ENCODE measurements at regions not wholly inside any gene's neighbourhood (a gene's known extent, or its start where the extent isn't known, plus 50 kb on each side); places are given as distances from the start of the nearest gene placed in this dataset.
"Not testable (repeated sequence)": the region's sequence is repeated elsewhere in the genome, so short reads cannot be mapped to it uniquely, and the experiment has no call there.

DNA sequence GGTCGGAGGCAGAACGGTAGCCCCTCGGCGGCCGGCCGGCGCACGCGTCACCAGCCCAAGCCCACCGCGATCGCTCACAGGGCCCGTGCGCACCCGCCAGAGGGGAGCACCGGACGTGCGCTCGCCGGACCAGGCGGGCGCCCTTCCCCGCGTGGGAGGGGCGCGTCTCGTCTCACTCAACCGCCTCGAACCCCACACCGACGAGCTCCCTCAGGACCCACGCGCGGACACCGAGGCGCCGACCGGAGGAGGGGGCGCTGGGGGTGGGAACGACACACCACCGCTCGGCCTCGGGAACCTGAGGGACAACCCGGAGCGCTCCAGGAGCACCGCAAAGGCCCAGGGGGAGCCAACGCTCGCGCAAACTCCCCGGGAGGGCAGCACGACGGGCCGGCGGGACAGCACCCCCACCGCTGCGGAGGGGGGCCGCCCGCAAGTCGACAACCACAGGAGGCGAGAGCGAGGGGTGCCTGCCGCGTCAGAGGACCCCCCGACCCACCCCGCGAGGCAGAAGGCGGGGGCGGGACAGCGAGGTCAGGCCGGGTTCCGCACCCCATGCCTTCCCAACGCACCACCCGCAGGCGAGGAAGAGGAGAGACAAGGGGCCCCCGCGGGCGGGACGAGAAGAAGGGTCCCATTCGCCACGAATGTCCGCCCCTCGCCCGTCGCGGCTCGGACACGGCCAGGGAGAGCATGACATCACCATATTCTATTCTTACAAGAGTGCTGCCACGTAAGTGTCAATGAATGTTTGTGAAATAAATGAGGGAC lies 512.7 kb upstream of the ZNF337 start:
- Mint-ChIP-seq H3K4me1 (no peaks in the 10 kb centered on the region), H3K27ac (no peak overlapping the region), H3K36me3 (ENCODE audit: low read depth) (no peaks in the 10 kb centered on the region), H3K27me3 (ENCODE audit: low read depth) (peaks cover 67% of the 10 kb centered on the region), H3K4me3 (peak overlapping the region; percentile 11 to 35 (median 34)), H3K9me3 (peaks cover 3% of the 10 kb centered on the region)
- TF ChIP-seq, protein P1, sequence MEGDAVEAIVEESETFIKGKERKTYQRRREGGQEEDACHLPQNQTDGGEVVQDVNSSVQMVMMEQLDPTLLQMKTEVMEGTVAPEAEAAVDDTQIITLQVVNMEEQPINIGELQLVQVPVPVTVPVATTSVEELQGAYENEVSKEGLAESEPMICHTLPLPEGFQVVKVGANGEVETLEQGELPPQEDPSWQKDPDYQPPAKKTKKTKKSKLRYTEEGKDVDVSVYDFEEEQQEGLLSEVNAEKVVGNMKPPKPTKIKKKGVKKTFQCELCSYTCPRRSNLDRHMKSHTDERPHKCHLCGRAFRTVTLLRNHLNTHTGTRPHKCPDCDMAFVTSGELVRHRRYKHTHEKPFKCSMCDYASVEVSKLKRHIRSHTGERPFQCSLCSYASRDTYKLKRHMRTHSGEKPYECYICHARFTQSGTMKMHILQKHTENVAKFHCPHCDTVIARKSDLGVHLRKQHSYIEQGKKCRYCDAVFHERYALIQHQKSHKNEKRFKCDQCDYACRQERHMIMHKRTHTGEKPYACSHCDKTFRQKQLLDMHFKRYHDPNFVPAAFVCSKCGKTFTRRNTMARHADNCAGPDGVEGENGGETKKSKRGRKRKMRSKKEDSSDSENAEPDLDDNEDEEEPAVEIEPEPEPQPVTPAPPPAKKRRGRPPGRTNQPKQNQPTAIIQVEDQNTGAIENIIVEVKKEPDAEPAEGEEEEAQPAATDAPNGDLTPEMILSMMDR (IDR thresholded peaks at IDR 0.05; ENCODE audit: unreplicated experiment in 3 of 3) = no peak

DNA sequence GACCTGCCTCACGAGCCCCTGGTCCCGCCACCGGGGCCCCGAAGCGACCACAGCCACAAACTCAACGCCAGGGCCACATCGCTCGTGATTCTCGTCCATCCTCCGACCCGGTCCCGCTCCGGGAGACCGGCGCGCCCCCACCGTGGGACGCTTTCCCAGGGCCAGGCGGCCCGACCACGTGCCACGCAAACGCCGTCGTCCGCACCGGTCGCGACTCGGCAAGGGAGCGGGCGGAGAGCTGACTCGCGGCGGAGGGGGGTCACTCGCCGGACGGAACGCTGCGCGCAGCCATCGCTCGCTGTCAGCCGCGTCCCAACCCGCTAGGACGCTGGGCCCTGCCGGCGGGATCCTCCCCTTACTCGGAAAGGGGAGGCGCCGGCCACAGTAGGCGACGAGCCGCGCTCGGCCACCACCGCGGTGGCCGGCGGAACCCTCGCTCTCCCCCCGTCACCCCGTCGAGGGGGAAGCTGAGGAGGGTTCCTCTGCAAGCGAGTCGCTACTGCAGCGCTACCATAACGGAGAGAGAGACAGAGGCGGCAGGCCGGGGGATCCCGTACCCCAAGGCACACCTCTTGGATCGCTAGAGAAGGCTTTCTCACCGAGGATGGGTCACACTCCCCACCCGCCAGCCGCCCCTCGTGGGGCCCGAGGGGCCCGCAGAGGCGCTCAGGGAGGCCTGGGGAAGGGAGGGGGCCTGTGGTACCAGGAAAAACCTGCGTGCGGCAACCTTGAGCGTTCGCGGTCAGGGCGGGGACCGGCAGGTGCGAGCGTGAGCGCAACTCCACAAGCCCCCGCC lies 511.8 kb upstream of the ZNF337 start:
- TF ChIP-seq, protein P1 (IDR thresholded peaks at IDR 0.05; ENCODE audit: unreplicated experiment in 3 of 3) = no peak
- H3K4me3 Mint-ChIP-seq = peak overlapping the region in 2 of 3 experiments; percentile 44 to 46
- H3K9me3 Mint-ChIP-seq = peaks cover 3% of the 10 kb centered on the region
- peaks cover 64% of the 10 kb centered on the region for H3K27me3 Mint-ChIP-seq (ENCODE audit: low read depth)
- no peaks in the 10 kb centered on the region for H3K4me1 Mint-ChIP-seq
- no peak overlapping the region for H3K27ac Mint-ChIP-seq
- H3K36me3 Mint-ChIP-seq (ENCODE audit: low read depth) = no peaks in the 10 kb centered on the region

- peak overlapping the region; percentile 70 to 77 (median 72) for H3K4me3 Mint-ChIP-seq
- H3K27ac Mint-ChIP-seq; H3K4me1 Mint-ChIP-seq; H3K9me3 Mint-ChIP-seq; H3K36me3 Mint-ChIP-seq (ENCODE audit: low read depth): not testable (repeated sequence)
- H3K27me3 Mint-ChIP-seq (ENCODE audit: low read depth) = peaks cover 59% of the 10 kb centered on the region
Measured at GRCh38 chr20:26207967-26208295, 511.3 kb upstream of the ZNF337 start.

- H3K4me3 Mint-ChIP-seq = peak overlapping the region; percentile 70 to 77 (median 72)
- H3K4me1 Mint-ChIP-seq = no peaks in the 10 kb centered on the region
Measured at GRCh38 chr20:26207237-26207966, 510.7 kb upstream of the ZNF337 start.

DNA sequence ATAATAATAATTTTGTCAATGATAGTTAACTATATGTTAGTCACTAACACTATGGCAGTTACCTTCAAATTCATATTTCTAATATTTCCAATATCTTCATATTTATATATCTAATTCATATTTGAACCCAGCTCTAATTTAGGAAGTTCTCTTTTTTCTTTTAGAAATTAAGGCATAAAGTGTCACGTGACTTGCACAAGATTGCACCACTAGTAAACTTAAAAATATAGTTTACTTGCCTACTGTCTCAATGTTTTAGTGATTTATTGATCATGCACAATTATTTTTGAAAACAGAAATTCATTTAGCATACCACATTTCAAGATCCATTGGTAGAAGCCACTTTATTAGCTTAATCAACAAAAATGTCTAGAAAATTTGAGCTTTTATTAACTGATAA lies 508.7 kb upstream of the ZNF337 start:
- H3K4me1 Mint-ChIP-seq = no peaks in the 10 kb centered on the region
- peaks cover 8% of the 10 kb centered on the region for H3K9me3 Mint-ChIP-seq
- TF ChIP-seq, protein P1 (IDR thresholded peaks at IDR 0.05; ENCODE audit: unreplicated experiment in 3 of 3) = no peak
- H3K27me3 Mint-ChIP-seq (ENCODE audit: low read depth) = peaks cover 41% of the 10 kb centered on the region
- H3K4me3 Mint-ChIP-seq = no peak overlapping the region
- no peaks in the 10 kb centered on the region for H3K36me3 Mint-ChIP-seq (ENCODE audit: low read depth)
- H3K27ac Mint-ChIP-seq = no peak overlapping the region

More at GRCh38 chr20:26207237-26207966, 510.7 kb upstream of the ZNF337 start:
- Mint-ChIP-seq H3K9me3 (peaks cover 3% of the 10 kb centered on the region), H3K36me3 (ENCODE audit: low read depth) (no peaks in the 10 kb centered on the region), H3K27ac (no peak overlapping the region), H3K27me3 (ENCODE audit: low read depth) (peaks cover 56% of the 10 kb centered on the region)
- TF ChIP-seq, protein P1 (IDR thresholded peaks at IDR 0.05; ENCODE audit: unreplicated experiment in 3 of 3) = no peak

DNA sequence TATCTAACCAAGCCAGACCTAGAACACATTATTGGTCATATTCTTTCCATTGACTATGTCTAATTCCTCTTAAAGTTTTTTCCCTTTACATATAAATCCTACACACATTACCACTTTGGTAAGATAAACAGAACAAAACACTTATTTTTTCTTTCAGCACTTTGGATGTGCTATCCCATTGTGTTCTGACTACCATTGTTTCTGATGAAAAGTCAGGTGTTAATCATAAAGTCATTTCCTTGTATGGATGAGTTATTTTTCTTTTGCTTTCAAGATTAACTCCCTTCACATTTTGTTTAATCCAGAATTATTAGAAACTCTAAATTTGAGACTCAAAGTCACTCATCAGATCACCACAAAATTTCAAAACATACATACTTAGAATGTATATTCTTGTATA lies 504.4 kb upstream of the ZNF337 start:
- H3K4me3 Mint-ChIP-seq; H3K27ac Mint-ChIP-seq; H3K9me3 Mint-ChIP-seq; H3K36me3 Mint-ChIP-seq (ENCODE audit: low read depth); H3K27me3 Mint-ChIP-seq (ENCODE audit: low read depth); H3K4me1 Mint-ChIP-seq: not testable (repeated sequence)

- not testable (repeated sequence) for H3K4me3 Mint-ChIP-seq; H3K27ac Mint-ChIP-seq; H3K36me3 Mint-ChIP-seq (ENCODE audit: low read depth); H3K9me3 Mint-ChIP-seq; H3K4me1 Mint-ChIP-seq; H3K27me3 Mint-ChIP-seq (ENCODE audit: low read depth)
Measured at GRCh38 chr20:26187329-26187728, 490.7 kb upstream of the ZNF337 start.

GRCh38 chr20:26183720-26184119 lies 487.1 kb upstream of the ZNF337 start:
- not testable (repeated sequence) for H3K27me3 Mint-ChIP-seq (ENCODE audit: low read depth); H3K27ac Mint-ChIP-seq; H3K9me3 Mint-ChIP-seq; H3K4me1 Mint-ChIP-seq; H3K4me3 Mint-ChIP-seq; H3K36me3 Mint-ChIP-seq (ENCODE audit: low read depth)

DNA sequence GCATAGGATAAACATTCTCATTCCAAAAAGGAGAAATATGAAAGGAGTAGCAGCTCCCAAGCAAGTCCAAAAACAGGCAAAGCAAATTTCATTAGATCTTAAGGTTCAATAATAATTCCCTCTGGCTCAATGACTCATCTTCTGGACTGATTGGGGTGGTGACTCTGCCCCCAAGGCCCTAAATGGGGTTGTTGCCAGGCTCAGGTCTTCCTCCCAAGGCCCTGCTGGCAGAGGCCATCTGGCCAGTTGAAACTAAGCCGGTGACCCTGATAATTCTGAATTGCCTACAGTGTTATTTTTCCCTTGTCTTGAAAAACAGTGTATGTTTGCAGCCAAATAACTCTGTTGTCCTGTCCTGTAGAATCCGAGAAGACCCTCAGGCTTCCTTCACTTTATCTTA lies 484.7 kb upstream of the ZNF337 start:
- H3K9me3 Mint-ChIP-seq; H3K4me3 Mint-ChIP-seq; H3K36me3 Mint-ChIP-seq (ENCODE audit: low read depth); H3K4me1 Mint-ChIP-seq; H3K27me3 Mint-ChIP-seq (ENCODE audit: low read depth); H3K27ac Mint-ChIP-seq: not testable (repeated sequence)

- H3K27ac Mint-ChIP-seq; H3K4me1 Mint-ChIP-seq; H3K36me3 Mint-ChIP-seq (ENCODE audit: low read depth); H3K4me3 Mint-ChIP-seq; H3K27me3 Mint-ChIP-seq (ENCODE audit: low read depth); H3K9me3 Mint-ChIP-seq: not testable (repeated sequence)
Measured at GRCh38 chr20:26171875-26172274, 475.2 kb upstream of the ZNF337 start.

Measured in nephron (organoid).